H1 (cell line): ENCODE measurements at regions not wholly inside any gene's neighbourhood (a gene's known extent, or its start where the extent isn't known, plus 50 kb on each side); places are given as distances from the start of the nearest gene placed in this dataset.

Experiments
- CTCF ChIA-PET: fragments of 300-600 bp; sonication (Branson Sonifier 250); formaldehyde crosslinking; loops from one replicate; lab custom pipeline; 2021; ENCODE audit not compliant: partially characterized antibody; lab: Charles Lee
- POLR2A ChIA-PET: fragments of 300-600 bp; sonication (Branson Sonifier 250); formaldehyde crosslinking; loops from one replicate; lab custom pipeline; 2021; ENCODE audit warnings: inconsistent platforms; ENCODE audit not compliant: partially characterized antibody; lab: Charles Lee
- DNase-seq, 2 experiments: peaks; one replicate each; pipeline versions ENCODE4 v3.0.0 to v3.0.0-alpha.2; 2010 to 2022; ENCODE audit warnings: low spot score in 2 of 2, low read depth in 1 of 2, mixed read lengths in 1 of 2
- FAIRE-seq: peaks from 2 replicates; lab custom pipeline; 2011; peaks lifted over from hg19 to GRCh38; lab: Jason Lieb, UNC
- H2AFZ ChIP-seq: 2 replicates; pipeline ENCODE4 v1.8.1; 2012; ENCODE audit warnings: low read length, inconsistent platforms
- H2AK5ac ChIP-seq: 2 replicates; pipeline ENCODE4 v1.6.1; 2013; ENCODE audit warnings: low read depth, low read length
- H2BK120ac ChIP-seq: replicated peaks from 2 replicates; pipeline ENCODE3; 2013; ENCODE audit warnings: low read depth, low read length, inconsistent platforms
- H2BK12ac ChIP-seq: 2 replicates; pipeline ENCODE4 v1.6.1; 2013; ENCODE audit warnings: low read depth, low read length
- H2BK15ac ChIP-seq: 2 replicates; pipeline ENCODE4 v1.6.1; 2013; ENCODE audit warnings: low read length
- H2BK20ac ChIP-seq: 2 replicates; pipeline ENCODE4 v1.6.1; 2013; ENCODE audit warnings: low read length
- H2BK5ac ChIP-seq: 2 replicates; pipeline ENCODE4 v1.6.1; 2013; ENCODE audit warnings: low read depth, low read length
- H3K14ac ChIP-seq: 2 replicates; pipeline ENCODE4 v1.6.1; 2013; ENCODE audit warnings: inconsistent platforms; ENCODE audit not compliant: insufficient read length
- H3K18ac ChIP-seq: 2 replicates; pipeline ENCODE4 v1.6.1; 2013; ENCODE audit warnings: low read length; ENCODE audit errors: extremely low read depth
- H3K23ac ChIP-seq: 2 replicates; pipeline ENCODE4 v1.6.1; 2013; ENCODE audit warnings: inconsistent platforms; ENCODE audit not compliant: insufficient read length
- H3K23me2 ChIP-seq: 2 replicates; pipeline ENCODE4 v1.6.1; 2013; ENCODE audit warnings: low read depth, low read length
- H3K27ac ChIP-seq: 2 replicates; pipeline ENCODE4 v1.6.1; 2011; ENCODE audit warnings: low read depth, low read length, inconsistent platforms
- H3K27me3 ChIP-seq, 4 experiments: replicated peaks in 1 of 4; 1 replicate in 1 of 4; 2 replicates in 3 of 4; pipeline versions ENCODE4 v1.6.1 to v1.8.1; 2011 to 2013; ENCODE audit warnings: low read length in 3 of 4, mild to moderate bottlenecking in 3 of 4, inconsistent platforms in 2 of 4, mixed read lengths in 2 of 4, moderate library complexity in 1 of 4; ENCODE audit not compliant: control insufficient read depth in 3 of 4, insufficient read depth in 3 of 4; ENCODE audit errors: extremely low read depth in 1 of 4
- H3K36me3 ChIP-seq, 4 experiments: 2 replicates each; pipeline versions ENCODE4 v1.6.1 to v1.8.1; 2011 to 2013; ENCODE audit warnings: mild to moderate bottlenecking in 4 of 4, low read length in 3 of 4, moderate library complexity in 2 of 4, control low read depth in 1 of 4, inconsistent platforms in 1 of 4; ENCODE audit not compliant: insufficient read depth in 4 of 4, control insufficient read depth in 2 of 4
- H3K4ac ChIP-seq: replicated peaks from 2 replicates; pipeline ENCODE3; 2013; ENCODE audit warnings: low read length, low read depth, mixed read lengths, inconsistent platforms; ENCODE audit not compliant: insufficient read length
- H3K4me1 ChIP-seq, 4 experiments: replicated peaks in 1 of 4; 1 replicate in 1 of 4; 2 replicates in 3 of 4; pipeline versions ENCODE4 v1.6.1 to v1.8.1; 2011 to 2013; ENCODE audit warnings: low read length in 3 of 4, inconsistent platforms in 2 of 4, mixed read lengths in 1 of 4; ENCODE audit not compliant: insufficient read depth in 4 of 4, control insufficient read depth in 3 of 4
- H3K4me2 ChIP-seq, 2 experiments: 2 replicates each; pipeline versions ENCODE4 v1.6.1 to v1.8.1; 2011 to 2013; ENCODE audit warnings: low read depth in 2 of 2, low read length in 2 of 2, control low read depth in 1 of 2, inconsistent platforms in 1 of 2, mild to moderate bottlenecking in 1 of 2; ENCODE audit not compliant: insufficient read depth in 1 of 2
- H3K4me3 ChIP-seq, 4 experiments: fragments of 200-600, 300-600 bp in 1 of 4; sonication (generic), shearing (Covaris generic), sonication (Bioruptor Twin) in 1 of 4; 2 replicates each; pipeline versions ENCODE4 v1.5.1 to v1.8.1; 2011 to 2016; ENCODE audit warnings: low read length in 4 of 4, low read depth in 3 of 4, control low read depth in 2 of 4, inconsistent platforms in 2 of 4, mild to moderate bottlenecking in 2 of 4, mixed read lengths in 1 of 4, moderate library complexity in 1 of 4; ENCODE audit not compliant: insufficient read depth in 2 of 4; ENCODE audit errors: extremely low read depth in 1 of 4
- H3K56ac ChIP-seq: replicated peaks from 2 replicates; pipeline ENCODE3; 2013; ENCODE audit warnings: low read depth, mild to moderate bottlenecking, mixed read lengths, low read length, inconsistent platforms; ENCODE audit not compliant: insufficient read length
- H3K79me1 ChIP-seq: 2 replicates; pipeline ENCODE4 v1.6.1; 2013; ENCODE audit warnings: low read depth, low read length, control low read depth
- H3K79me2 ChIP-seq, 2 experiments: 2 replicates each; pipeline versions ENCODE4 v1.6.1 to v1.8.1; 2012 to 2013; ENCODE audit warnings: low read length in 2 of 2, mild to moderate bottlenecking in 2 of 2, inconsistent platforms in 1 of 2; ENCODE audit not compliant: insufficient read depth in 2 of 2, control insufficient read depth in 1 of 2
- H3K9ac ChIP-seq, 4 experiments: replicated peaks in 1 of 4; 1 replicate in 1 of 4; 2 replicates in 3 of 4; pipeline versions ENCODE4 v1.6.1 to v1.8.1; 2011 to 2013; ENCODE audit warnings: low read depth in 3 of 4, low read length in 3 of 4, control low read depth in 2 of 4, mild to moderate bottlenecking in 2 of 4, moderate library complexity in 2 of 4, inconsistent platforms in 1 of 4; ENCODE audit errors: extremely low read depth in 1 of 4
- H3K9me3 ChIP-seq, 2 experiments: 2 replicates each; pipeline versions ENCODE4 v1.6.1 to v1.8.1; 2012 to 2013; ENCODE audit warnings: mild to moderate bottlenecking in 2 of 2, moderate library complexity in 2 of 2, control low read depth in 1 of 2, inconsistent platforms in 1 of 2, low read depth in 1 of 2, low read length in 1 of 2, mixed read lengths in 1 of 2; ENCODE audit not compliant: insufficient read depth in 2 of 2
- H4K20me1 ChIP-seq, 2 experiments: replicated peaks in 1 of 2; 2 replicates each; pipeline versions ENCODE3 to v1.8.1; 2011 to 2013; ENCODE audit warnings: inconsistent platforms in 2 of 2, low read length in 2 of 2, mild to moderate bottlenecking in 1 of 2; ENCODE audit not compliant: insufficient read depth in 2 of 2, control insufficient read depth in 1 of 2
- H4K5ac ChIP-seq: 2 replicates; pipeline ENCODE4 v1.6.1; 2013; ENCODE audit warnings: low read length, low read depth, mixed read lengths, inconsistent platforms; ENCODE audit not compliant: insufficient read length
- H4K8ac ChIP-seq: 2 replicates; pipeline ENCODE4 v1.8.0; 2013; ENCODE audit warnings: mild to moderate bottlenecking, moderate library complexity, low read length, inconsistent platforms; ENCODE audit not compliant: insufficient read depth; ENCODE audit errors: extremely low read depth
- H4K91ac ChIP-seq: replicated peaks from 2 replicates; pipeline ENCODE3; 2013; ENCODE audit warnings: low read length, mixed read lengths, inconsistent platforms; ENCODE audit not compliant: insufficient read length
- ASH2L ChIP-seq: fragments of 200-600, 300-600 bp; sonication (generic); IDR thresholded peaks from one replicate; pipeline ENCODE4 v1.7.1; 2017; ENCODE audit warnings: low read length
- CBX8 ChIP-seq: fragments of 300-800, 300-1000 bp; sonication (generic); IDR thresholded peaks from 2 replicates; pipeline ENCODE4 v1.7.1; 2016; ENCODE audit warnings: low read depth, low read length, borderline replicate concordance
- FOSL1 ChIP-seq: IDR thresholded peaks from 2 replicates; pipeline ENCODE4 v1.6.1; 2011; ENCODE audit warnings: mild to moderate bottlenecking, low read depth, low read length, moderate library complexity; ENCODE audit not compliant: insufficient read depth
- KDM1A ChIP-seq: fragments of 200-600, 300-600 bp; sonication (generic); IDR thresholded peaks from 2 replicates; pipeline ENCODE4 v1.7.1; 2016; ENCODE audit warnings: mild to moderate bottlenecking, low read length, borderline replicate concordance
- NANOG ChIP-seq: IDR thresholded peaks from 2 replicates; pipeline ENCODE4 v1.6.1; 2011; ENCODE audit warnings: low read length, low read depth, mild to moderate bottlenecking, inconsistent platforms; ENCODE audit not compliant: insufficient read depth, poor library complexity, severe bottlenecking
- NRF1 ChIP-seq: IDR thresholded peaks from 2 replicates; pipeline ENCODE4 v1.6.1; 2011; ENCODE audit warnings: mild to moderate bottlenecking, low read depth, low read length, improper control_type of control experiment
- PHF8 ChIP-seq: fragments of 200-600 bp; sonication (generic); conservative IDR thresholded peaks from 2 replicates; pipeline ENCODE4 v1.7.1; 2012; ENCODE audit warnings: low read depth, mild to moderate bottlenecking, inconsistent platforms, low read length, moderate library complexity
- RAD21 ChIP-seq, 2 experiments: IDR thresholded peaks in 1 of 2; conservative IDR thresholded peaks in 1 of 2; 2 replicates each; pipeline ENCODE4 v1.6.1; 2011; ENCODE audit warnings: low read depth in 2 of 2, low read length in 2 of 2, improper control_type of control experiment in 1 of 2, inconsistent platforms in 1 of 2, mild to moderate bottlenecking in 1 of 2, moderate library complexity in 1 of 2
- RNF2 ChIP-seq: fragments of 200-900, 300-1000 bp; sonication (generic); IDR thresholded peaks from 2 replicates; pipeline ENCODE4 v1.7.1; 2016; ENCODE audit warnings: borderline replicate concordance, low read depth, mild to moderate bottlenecking, antibody characterized with exemption, low read length; ENCODE audit not compliant: poor library complexity, severe bottlenecking; ENCODE audit errors: missing control alignments
- TEAD4 ChIP-seq: IDR thresholded peaks from 2 replicates; pipeline ENCODE4 v1.6.1; 2012; ENCODE audit warnings: low read depth, low read length, inconsistent platforms, mixed read lengths
- USF2 ChIP-seq: IDR thresholded peaks from 2 replicates; pipeline ENCODE4 v1.6.1; 2011; ENCODE audit warnings: low read length, improper control_type of control experiment
- WGBS, 2 experiments: shearing (Covaris generic) in 1 of 2; methylation state at CpG; one replicate each; pipeline versions ENCODE4 v1.1.6 to v1.1.7; 2013 to 2015; ENCODE audit warnings: low lambda C conversion rate in 2 of 2, mixed read lengths in 2 of 2, inconsistent platforms in 1 of 2, low coverage in 1 of 2, missing lambda C conversion rate in 1 of 2; ENCODE audit not compliant: insufficient replicate concordance in 2 of 2, insufficient coverage in 1 of 2, insufficient read length in 1 of 2; ENCODE audit errors: extremely low coverage in 1 of 2, missing lambda C conversion rate in 1 of 2; 5-methylcytosine and 5-hydroxymethylcytosine counted together

GRCh38 chr13:65488606-65489005, 1741.5 kb downstream of the PCDH9 start:
- no peak overlapping the region for H2BK12ac ChIP-seq
- no peaks in the 10 kb centered on the region for H3K79me2 ChIP-seq
- H2BK20ac ChIP-seq: no peak overlapping the region
- no peak overlapping the region for H4K5ac ChIP-seq
- H3K56ac ChIP-seq: no peak overlapping the region
- no peaks in the 10 kb centered on the region for H3K36me3 ChIP-seq
- FAIRE-seq: no peak
- no peak overlapping the region for H3K9ac ChIP-seq
- H3K27me3 ChIP-seq: no peaks in the 10 kb centered on the region; a peak in 1 of 7 replicates
- no peak for DNase-seq
- H2AK5ac ChIP-seq: no peak overlapping the region
- 86% methylated on average over 3 of the region's 3 CpGs; no CpG with 5 or more reads in 1 of the 2 experiments for WGBS, 2 experiments
- H3K4me3 ChIP-seq: no peak overlapping the region
- no peak overlapping the region for H3K4me2 ChIP-seq
- no peaks in the 10 kb centered on the region for H3K9me3 ChIP-seq
- no peak overlapping the region for H2BK120ac ChIP-seq
- H3K4me1 ChIP-seq: no peaks in the 10 kb centered on the region
- no peak overlapping the region for H3K23ac ChIP-seq
- no peak overlapping the region for H2BK15ac ChIP-seq
- no peaks in the 10 kb centered on the region for H4K20me1 ChIP-seq
- no peaks in the 10 kb centered on the region for H3K79me1 ChIP-seq
- H3K18ac ChIP-seq: no peak overlapping the region
- no peak overlapping the region for H2BK5ac ChIP-seq
- no peak overlapping the region for H3K27ac ChIP-seq
- H4K8ac ChIP-seq: no peak overlapping the region
- no peaks in the 10 kb centered on the region for H3K23me2 ChIP-seq
- H4K91ac ChIP-seq: no peak overlapping the region
- POLR2A ChIA-PET: no interaction called here
- no peak overlapping the region for H3K4ac ChIP-seq
- H2AFZ ChIP-seq: 0 out of 2 replicates have a peak overlapping the region, but pooled peaks have one; percentile 58
- no peak overlapping the region for H3K14ac ChIP-seq
- CTCF ChIA-PET: interaction anchor here (0.5 kb wide), 1 partner anchor 872 kb away, joined by 3 read pairs; no protein-coding TSS in a partner anchor
- TF ChIP-seq USF2 (no peak), NANOG (no peak), CBX8 (no peak), RAD21 (IDR thresholded peaks at IDR 0.05 in 1 of 2, conservative IDR thresholded peaks at IDR 0.05 in 1 of 2; ENCODE audit: low read depth in 2 of 2, low read length in 2 of 2) (no peak), TEAD4 (no peak), RNF2 (no peak), FOSL1 (no peak), ASH2L (no peak), NRF1 (no peak), KDM1A (no peak), PHF8 (no peak)
